Activated CD4-positive, alpha-beta memory T cell treated with anti-CD3 and anti-CD28 coated beads for 36 hours (primary cell): ENCODE measurements at regions not wholly inside any gene's neighbourhood (a gene's known extent, or its start where the extent isn't known, plus 50 kb on each side); places are given as distances from the start of the nearest gene placed in this dataset.

Experiments
- CTCF ChIA-PET: fragments of 350-600 bp; sonication (Branson Sonifier 250); formaldehyde crosslinking; loops from one replicate; lab custom pipeline; 2021; ENCODE audit warnings: antibody characterized with exemption, inconsistent platforms; lab: Charles Lee
- POLR2A ChIA-PET: fragments of 350-600 bp; sonication (Branson Sonifier 250); formaldehyde crosslinking; loops from one replicate; lab custom pipeline; 2021; ENCODE audit warnings: antibody characterized with exemption; lab: Charles Lee
- DNase-seq: peaks from one replicate; pipeline ENCODE4 v3.0.0-alpha.2; 2020
- H3K27ac Mint-ChIP-seq: one replicate; pipeline ENCODE4 v1.8.0; 2021; ENCODE audit warnings: mixed read lengths
- H3K27me3 Mint-ChIP-seq: one replicate; pipeline ENCODE4 v1.8.0; 2021; ENCODE audit warnings: mixed read lengths
- H3K36me3 Mint-ChIP-seq: one replicate; pipeline ENCODE4 v1.8.0; 2021; ENCODE audit warnings: mixed read lengths
- H3K4me1 Mint-ChIP-seq: one replicate; pipeline ENCODE4 v1.8.0; 2021; ENCODE audit warnings: low read depth, mixed read lengths
- H3K4me3 Mint-ChIP-seq: one replicate; pipeline ENCODE4 v1.8.0; 2021; ENCODE audit warnings: mild to moderate bottlenecking, mixed read lengths
- H3K9me3 Mint-ChIP-seq: one replicate; pipeline ENCODE4 v1.8.0; 2021; ENCODE audit warnings: mixed read lengths
- intact Hi-C: fragments of 100-400 bp; cut with micrococcal nuclease; formaldehyde crosslinking; loops from one replicate; pipeline ENCODE4 v1.15.1; 2023

GRCh38 chr12:94055528-94055927 is 92.8 kb upstream of the PLXNC1 start:
- CTCF ChIA-PET, result no interaction called here
- Mint-ChIP-seq H3K27me3 (peaks cover 2% of the 10 kb centered on the region), H3K4me1 (no peaks in the 10 kb centered on the region), H3K9me3 (peaks cover 3% of the 10 kb centered on the region), H3K4me3 (no peak overlapping the region), H3K36me3 (no peaks in the 10 kb centered on the region), H3K27ac (no peak overlapping the region)
- DNase-seq, result no peak
- POLR2A ChIA-PET, result no interaction called here
- intact Hi-C loops, result no loop called here

GRCh38 chr12:94056419-94057158 is 91.8 kb upstream of the PLXNC1 start:
- H3K27me3 Mint-ChIP-seq, result peaks cover 2% of the 10 kb centered on the region
- no peaks in the 10 kb centered on the region for H3K4me1 Mint-ChIP-seq
- H3K27ac Mint-ChIP-seq, result no peak overlapping the region
- DNase-seq, result no peak
- no peaks in the 10 kb centered on the region for H3K36me3 Mint-ChIP-seq
- H3K9me3 Mint-ChIP-seq, result no peaks in the 10 kb centered on the region
- CTCF ChIA-PET, result interaction anchor here (0.6 kb wide), 1 partner anchor 112 kb away, joined by 3 read pairs; no protein-coding TSS in a partner anchor
- intact Hi-C loops, result no loop called here
- POLR2A ChIA-PET, result no interaction called here
- no peak overlapping the region for H3K4me3 Mint-ChIP-seq

GRCh38 chr12:94057262-94058151 is 90.9 kb upstream of the PLXNC1 start:
- H3K9me3 Mint-ChIP-seq, result no peaks in the 10 kb centered on the region
- peaks cover 5% of the 10 kb centered on the region for H3K27me3 Mint-ChIP-seq
- H3K4me1 Mint-ChIP-seq, result no peaks in the 10 kb centered on the region
- ChIA-PET POLR2A (no interaction called here), CTCF (no interaction called here)
- H3K4me3 Mint-ChIP-seq, result no peak overlapping the region
- intact Hi-C loops, result no loop called here
- H3K27ac Mint-ChIP-seq, result no peak overlapping the region
- H3K36me3 Mint-ChIP-seq, result no peaks in the 10 kb centered on the region
- DNase-seq, result no peak

- ChIA-PET CTCF (no interaction called here), POLR2A (no interaction called here)
- H3K36me3 Mint-ChIP-seq, result no peaks in the 10 kb centered on the region
- DNase-seq, result no peak
- peaks cover 5% of the 10 kb centered on the region for H3K27me3 Mint-ChIP-seq
- no peaks in the 10 kb centered on the region for H3K9me3 Mint-ChIP-seq
- intact Hi-C loops, result no loop called here
- no peak overlapping the region for H3K4me3 Mint-ChIP-seq
- H3K4me1 Mint-ChIP-seq, result no peaks in the 10 kb centered on the region
- H3K27ac Mint-ChIP-seq, result no peak overlapping the region
Measured at GRCh38 chr12:94059394-94060368, 88.7 kb upstream of the PLXNC1 start.

DNA sequence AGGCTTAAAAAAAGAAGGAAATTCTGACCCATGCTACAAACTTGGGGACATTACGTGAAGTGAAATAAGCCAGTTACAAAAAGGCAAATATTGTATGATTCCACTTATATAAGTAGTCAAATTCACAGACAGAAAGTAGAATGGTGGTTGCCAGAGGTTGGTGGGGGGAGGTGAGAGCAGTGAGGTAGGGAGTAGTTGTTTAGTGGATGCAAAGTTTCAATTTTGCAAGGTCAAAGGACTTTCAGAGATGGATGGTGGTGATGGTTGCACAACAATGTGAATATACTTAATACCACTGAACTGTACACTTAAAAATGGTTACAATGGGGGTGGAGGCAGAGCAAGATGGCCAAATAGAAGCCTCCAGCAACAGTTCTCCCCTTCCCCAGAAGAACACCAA is 86.2 kb upstream of the PLXNC1 start:
- intact Hi-C loops, result no loop called here
- Mint-ChIP-seq H3K4me3 (no peak overlapping the region), H3K9me3 (peaks cover 2% of the 10 kb centered on the region), H3K27ac (no peak overlapping the region), H3K27me3 (peaks cover 5% of the 10 kb centered on the region), H3K4me1 (no peaks in the 10 kb centered on the region), H3K36me3 (no peaks in the 10 kb centered on the region)
- ChIA-PET POLR2A (no interaction called here), CTCF (no interaction called here)
- DNase-seq, result no peak

DNA sequence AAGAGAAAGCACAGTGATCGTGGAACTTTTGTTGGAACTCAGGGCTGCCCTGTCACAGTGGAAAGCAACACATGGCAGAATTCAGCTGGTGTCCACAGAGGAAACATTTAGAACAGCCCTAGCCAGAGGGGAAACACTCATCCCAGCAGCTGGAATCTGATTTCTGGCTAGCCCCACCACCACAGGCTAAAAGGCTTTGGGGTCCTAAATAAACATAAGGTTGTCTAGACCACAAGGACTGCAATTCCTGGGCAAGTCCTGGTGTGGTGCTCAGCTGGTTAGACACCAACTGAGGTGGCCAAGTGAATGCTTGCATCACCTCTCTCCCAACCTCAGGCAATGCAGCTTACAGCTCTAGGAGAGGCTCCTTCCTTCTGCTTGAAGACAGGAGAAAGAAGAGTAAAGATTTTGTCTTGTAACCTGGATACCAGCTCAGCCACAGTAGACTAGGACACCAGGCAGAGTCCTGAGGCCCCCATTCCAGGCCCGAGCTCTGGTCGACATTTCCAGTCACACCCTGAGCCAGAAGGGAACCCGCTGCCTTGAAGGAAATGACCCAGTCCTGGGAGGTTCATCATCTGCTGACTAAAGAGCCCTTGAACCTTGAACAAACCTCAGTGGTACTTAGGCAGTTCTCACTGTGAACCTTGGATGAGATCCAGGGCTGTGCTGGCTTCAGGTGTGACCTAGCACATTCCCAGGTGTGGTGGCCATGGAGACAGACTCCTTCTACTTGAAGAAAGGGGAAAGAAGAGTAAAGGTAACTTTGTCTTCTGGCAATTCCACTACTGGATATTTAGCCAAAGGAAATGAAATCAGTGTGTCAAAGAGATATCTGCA is 85.4 kb upstream of the PLXNC1 start:
- CTCF ChIA-PET, result no interaction called here
- intact Hi-C loops, result no loop called here
- peaks cover 3% of the 10 kb centered on the region for H3K27me3 Mint-ChIP-seq
- DNase-seq, result no peak
- POLR2A ChIA-PET, result no interaction called here
- no peaks in the 10 kb centered on the region for H3K36me3 Mint-ChIP-seq
- no peak overlapping the region for H3K27ac Mint-ChIP-seq
- H3K9me3 Mint-ChIP-seq, result peaks cover 2% of the 10 kb centered on the region
- H3K4me1 Mint-ChIP-seq, result no peaks in the 10 kb centered on the region
- no peak overlapping the region for H3K4me3 Mint-ChIP-seq

DNA sequence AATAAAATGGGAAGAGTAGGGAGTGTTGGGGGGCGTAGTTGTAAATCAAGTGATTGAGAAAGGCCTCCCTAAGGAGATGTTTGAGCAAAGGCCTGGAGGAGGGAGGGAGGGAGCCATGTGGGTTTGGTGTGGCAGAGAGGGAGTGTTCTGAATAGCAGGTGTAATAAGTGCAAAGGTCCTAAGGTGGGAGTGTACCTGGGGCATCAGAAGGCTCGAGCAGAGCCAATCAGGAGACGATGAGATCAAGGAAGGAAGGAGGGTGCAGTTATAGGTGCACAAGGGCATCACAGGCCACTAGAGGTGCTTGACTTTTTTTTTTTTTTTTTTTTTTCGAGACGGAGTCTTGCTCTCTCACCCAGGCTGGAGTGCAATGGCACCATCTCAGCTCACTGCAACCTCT is 77.9 kb upstream of the PLXNC1 start:
- no peak overlapping the region for H3K4me3 Mint-ChIP-seq
- no peaks in the 10 kb centered on the region for H3K36me3 Mint-ChIP-seq
- intact Hi-C loops, result no loop called here
- no peak overlapping the region for H3K27ac Mint-ChIP-seq
- H3K4me1 Mint-ChIP-seq, result peaks cover 9% of the 10 kb centered on the region
- ChIA-PET POLR2A (no interaction called here), CTCF (no interaction called here)
- H3K27me3 Mint-ChIP-seq, result no peaks in the 10 kb centered on the region
- no peak for DNase-seq
- H3K9me3 Mint-ChIP-seq, result peaks cover under 1% of the 10 kb centered on the region

DNA sequence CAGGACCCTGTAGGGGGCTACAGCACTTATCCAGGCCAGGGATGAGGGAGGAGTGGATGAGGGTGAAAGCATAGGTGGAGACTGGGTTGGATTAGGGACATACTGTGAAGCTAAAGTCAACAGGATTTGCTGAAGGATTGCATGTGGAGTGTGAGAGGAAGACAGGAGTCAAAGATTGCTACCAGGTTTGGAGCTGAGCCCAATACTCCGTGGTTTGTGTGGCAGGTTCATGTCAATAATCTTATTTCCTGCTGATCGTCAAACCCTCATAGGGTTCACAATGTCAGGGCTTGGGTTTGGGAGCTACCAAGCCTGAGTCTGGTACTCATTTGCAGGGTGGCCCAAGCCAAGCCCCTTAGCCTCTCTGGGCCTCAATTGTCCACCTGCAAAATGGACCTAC is 77.1 kb upstream of the PLXNC1 start:
- CTCF ChIA-PET, result no interaction called here
- intact Hi-C loops, result no loop called here
- no peak overlapping the region for H3K27ac Mint-ChIP-seq
- peaks cover 9% of the 10 kb centered on the region for H3K4me1 Mint-ChIP-seq
- no peak for DNase-seq
- H3K27me3 Mint-ChIP-seq, result no peaks in the 10 kb centered on the region
- H3K9me3 Mint-ChIP-seq, result no peaks in the 10 kb centered on the region
- H3K36me3 Mint-ChIP-seq, result no peaks in the 10 kb centered on the region
- POLR2A ChIA-PET, result no interaction called here
- H3K4me3 Mint-ChIP-seq, result no peak overlapping the region

- Mint-ChIP-seq H3K27me3 (peaks cover 5% of the 10 kb centered on the region), H3K4me1 (peaks cover 16% of the 10 kb centered on the region), H3K4me3 (no peak overlapping the region), H3K36me3 (no peaks in the 10 kb centered on the region), H3K27ac (no peak overlapping the region), H3K9me3 (no peaks in the 10 kb centered on the region)
- intact Hi-C loops, result no loop called here
- CTCF ChIA-PET, result interaction anchor here (1.6 to 7.4 kb wide), 3 partner anchors 28 to 571 kb away, joined by 4 to 69 read pairs (median 23); no protein-coding TSS in a partner anchor
- POLR2A ChIA-PET, result no interaction called here
- DNase-seq, result no peak
Measured at GRCh38 chr12:94073441-94074051, 74.8 kb upstream of the PLXNC1 start.

GRCh38 chr12:94074216-94074979 is 74.0 kb upstream of the PLXNC1 start:
- POLR2A ChIA-PET, result no interaction called here
- intact Hi-C loops, result no loop called here

More at GRCh38 chr12:94074216-94074979, 74.0 kb upstream of the PLXNC1 start:
- DNase-seq, result no peak
- Mint-ChIP-seq H3K9me3 (no peaks in the 10 kb centered on the region), H3K27me3 (peaks cover 6% of the 10 kb centered on the region), H3K4me3 (no peak overlapping the region), H3K4me1 (peaks cover 16% of the 10 kb centered on the region), H3K36me3 (no peaks in the 10 kb centered on the region), H3K27ac (no peak overlapping the region)
- CTCF ChIA-PET, result interaction anchor here (0.6 to 7.4 kb wide), 9 partner anchors 10 to 572 kb away, joined by 3 to 69 read pairs (median 4); no protein-coding TSS in a partner anchor
